ENCODE measurements at regions not wholly inside any gene's neighbourhood (a gene's known extent, or its start where the extent isn't known, plus 50 kb on each side); places are given as distances from the start of the nearest gene placed in this dataset.

- DNase-seq (ENCODE audit: low read depth, low spot score) (no peak), ATAC-seq (no peak), FAIRE-seq (no peak)
- H3K9me3 ChIP-seq (replicated peaks; ENCODE audit: control insufficient read depth, insufficient read depth, low read length): no peaks in the 10 kb centered on the region; the same call in 2 of the 3 replicates
- CTCF ChIA-PET: no interaction called here
- no peak overlapping the region for H3K9ac ChIP-seq (ENCODE audit: control insufficient read depth, insufficient read depth, low read length)
- no peaks in the 10 kb centered on the region for H3K79me2 ChIP-seq (ENCODE audit: control insufficient read depth, insufficient read depth, low read length)
- no peak overlapping the region for H3K27ac ChIP-seq (ENCODE audit: control insufficient read depth, insufficient read depth)
- RAD21 ChIA-PET (ENCODE audit: unreplicated experiment): no interaction called here
- H2AFZ ChIP-seq (ENCODE audit: control insufficient read depth, low read depth, low read length): no peak overlapping the region
- no peaks in the 10 kb centered on the region for H3K27me3 ChIP-seq (replicated peaks in 1 of 2; ENCODE audit: control insufficient read depth in 2 of 2, insufficient read depth in 2 of 2, low read length in 1 of 2)
- no peaks in the 10 kb centered on the region for H3K4me1 ChIP-seq (ENCODE audit: control insufficient read depth, insufficient read depth, low read length)
- no peak overlapping the region for H3K4me3 ChIP-seq
- in situ Hi-C loops (cut with MboI): no loop called here
- intact Hi-C loops (cut with micrococcal nuclease; ENCODE audit: unreplicated experiment): no loop called here
- no peak overlapping the region for H3K4me2 ChIP-seq (ENCODE audit: control insufficient read depth, insufficient read depth)
- TF ChIP-seq TCF7 (IDR thresholded peaks at IDR 0.05; ENCODE audit: borderline replicate concordance) (no peak), ZSCAN29 (IDR thresholded peaks at IDR 0.05) (no peak), ZNF622 (IDR thresholded peaks at IDR 0.05) (no peak), NKRF (conservative IDR thresholded peaks at IDR 0.05) (no peak)
- 0% methylated on average over 1 of the region's 1 CpG for WGBS (ENCODE audit: insufficient coverage, insufficient replicate concordance, low lambda C conversion rate, missing lambda C conversion rate)
- no peaks in the 10 kb centered on the region for H4K20me1 ChIP-seq (ENCODE audit: control insufficient read depth, insufficient read depth)
- SMC1A ChIA-PET (ENCODE audit: uncharacterized antibody, unreplicated experiment): interaction anchor here (0.7 kb wide), 1 partner anchor 10 kb away, joined by 4 read pairs; no protein-coding TSS in a partner anchor
- POLR2A ChIA-PET: no interaction called here
- H3K36me3 ChIP-seq (ENCODE audit: control insufficient read depth in 2 of 2, insufficient read depth in 2 of 2, low read length in 1 of 2): no peaks in the 10 kb centered on the region
- BruUV-seq (replicated peaks): no TSS peak
Observed at GRCh38 chr13:58989556-58989955, 1174.2 kb downstream of the DIAPH3 start.

- Histone ChIP-seq H2AFZ (ENCODE audit: control insufficient read depth, low read depth, low read length) (no peak overlapping the region), H3K27ac (ENCODE audit: control insufficient read depth, insufficient read depth) (no peak overlapping the region), H3K36me3 (ENCODE audit: control insufficient read depth in 2 of 2, insufficient read depth in 2 of 2, low read length in 1 of 2) (no peaks in the 10 kb centered on the region), H3K27me3 (replicated peaks in 1 of 2; ENCODE audit: control insufficient read depth in 2 of 2, insufficient read depth in 2 of 2, low read length in 1 of 2) (no peaks in the 10 kb centered on the region), H3K9ac (ENCODE audit: control insufficient read depth, insufficient read depth, low read length) (no peak overlapping the region), H3K4me2 (ENCODE audit: control insufficient read depth, insufficient read depth) (no peak overlapping the region), H3K4me1 (ENCODE audit: control insufficient read depth, insufficient read depth, low read length) (no peaks in the 10 kb centered on the region), H4K20me1 (ENCODE audit: control insufficient read depth, insufficient read depth) (no peaks in the 10 kb centered on the region), H3K9me3 (replicated peaks; ENCODE audit: control insufficient read depth, insufficient read depth, low read length) (no peaks in the 10 kb centered on the region; the same call in 2 of the 3 replicates), H3K79me2 (ENCODE audit: control insufficient read depth, insufficient read depth, low read length) (no peaks in the 10 kb centered on the region), H3K4me3 (no peak overlapping the region)
- no TSS peak for BruUV-seq (replicated peaks)
- ChIA-PET RAD21 (ENCODE audit: unreplicated experiment) (interaction anchor here (1.5 kb wide), 1 partner anchor 7 kb away, joined by 4 read pairs; no protein-coding TSS in a partner anchor), SMC1A (ENCODE audit: uncharacterized antibody, unreplicated experiment) (interaction anchor here (1.0 to 1.3 kb wide), 2 partner anchors 8 to 37 kb away, joined by 3 read pairs; no protein-coding TSS in a partner anchor), CTCF (interaction anchor here (1.0 kb wide), 1 partner anchor 1367 kb away, joined by 3 read pairs; no protein-coding TSS in a partner anchor), POLR2A (no interaction called here)
- FAIRE-seq: no peak
- peak; percentile 38 for ATAC-seq
- in situ Hi-C loops (cut with MboI) (no loop called here), intact Hi-C loops (cut with micrococcal nuclease; ENCODE audit: unreplicated experiment) (no loop called here)
- DNase-seq (ENCODE audit: low read depth, low spot score): no peak
- TF ChIP-seq NFXL1 (IDR thresholded peaks at IDR 0.05; ENCODE audit: borderline replicate concordance) (no peak), MLLT1 (IDR thresholded peaks at IDR 0.05) (no peak), KLF5 (IDR thresholded peaks at IDR 0.05; ENCODE audit: partially characterized antibody) (no peak), ATF3 (IDR thresholded peaks at IDR 0.05; ENCODE audit: borderline replicate concordance, extremely low read depth, low read depth, low read length) (no peak), HSF1 (IDR thresholded peaks at IDR 0.05; ENCODE audit: low read depth, low read length) (no peak)
- WGBS (ENCODE audit: insufficient coverage, insufficient replicate concordance, low lambda C conversion rate, missing lambda C conversion rate): 24% methylated on average over 3 of the region's 3 CpGs
Observed at GRCh38 chr13:58991826-58992477, 1171.8 kb downstream of the DIAPH3 start.
